ENCODE measurements at regions not wholly inside any gene's neighbourhood (a gene's known extent, or its start where the extent isn't known, plus 50 kb on each side); places are given as distances from the start of the nearest gene placed in this dataset.

DNA sequence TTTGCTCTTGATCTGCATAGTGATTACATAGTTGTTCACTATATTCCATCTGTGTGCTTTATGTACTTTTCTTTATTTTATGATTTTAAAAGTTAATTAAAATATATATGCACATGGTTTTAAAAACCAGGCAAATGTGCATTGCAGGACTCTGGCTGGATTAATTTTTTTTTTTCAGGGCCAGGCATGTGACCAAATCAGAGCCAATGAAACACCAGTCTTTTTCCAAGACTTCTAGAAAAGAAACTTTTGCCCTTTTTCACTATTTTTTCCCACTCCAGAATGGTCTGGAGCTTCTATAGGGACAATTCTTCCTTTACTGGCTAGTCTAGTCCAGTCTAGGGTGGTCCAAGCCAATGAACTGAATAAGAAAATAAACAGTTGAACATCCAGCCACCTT is 198.1 kb upstream of the FBXO11 start:
- H3K79me2 ChIP-seq (ENCODE audit: insufficient read depth, low read length), result no peaks in the 10 kb centered on the region
- H4K20me1 ChIP-seq (ENCODE audit: insufficient read depth, low read length), result no peaks in the 10 kb centered on the region
- no peaks in the 10 kb centered on the region for H3K9me3 ChIP-seq (ENCODE audit: low read length)
- ChIA-PET POLR2A (no interaction called here), CTCF (ENCODE audit: low intra/inter-chr PET ratio, low total read pairs) (no interaction called here)
- no peak overlapping the region for H3K4me2 ChIP-seq (ENCODE audit: low read depth, low read length)
- H3K27ac ChIP-seq (ENCODE audit: extremely low read length, insufficient read depth, low read length), result no peak overlapping the region
- intact Hi-C loops (cut with micrococcal nuclease; ENCODE audit: unreplicated experiment), result no loop called here
- FAIRE-seq (no peak), DNase-seq (ENCODE audit: low spot score) (no peak), ATAC-seq (no peak)
- H2AFZ ChIP-seq (ENCODE audit: low read length), result no peak overlapping the region
- peaks cover 29% of the 10 kb centered on the region for H3K4me1 ChIP-seq (ENCODE audit: insufficient read depth, low read length)
- BruUV-seq (replicated peaks), result no TSS peak
- no peaks in the 10 kb centered on the region for H3K36me3 ChIP-seq (replicated peaks in 1 of 2; ENCODE audit: control insufficient read depth in 1 of 2, insufficient read depth in 2 of 2, low read length in 2 of 2)
- H3K9ac ChIP-seq (ENCODE audit: insufficient read depth, low read depth, low read length), result no peak overlapping the region
- in situ Hi-C loops (cut with HindIII; ENCODE audit: extremely low pct_ligation_motif_present, low pct_unique_long_range_greater_than_20kb), result no loop called here
- TF ChIP-seq EEA1 (CRISPR knock-in tag; IDR thresholded peaks at IDR 0.05; ENCODE audit: borderline replicate concordance) (no peak), MATR3 (CRISPR knock-in tag; IDR thresholded peaks at IDR 0.05) (no peak)
- no peak overlapping the region for H3K4me3 ChIP-seq (replicated peaks in 1 of 3; ENCODE audit: insufficient read depth in 1 of 3, low read depth in 2 of 3, low read length in 3 of 3)
- H3K27me3 ChIP-seq (ENCODE audit: control insufficient read depth in 1 of 2, insufficient read depth in 2 of 2, low read length in 2 of 2), result peaks cover 0 to 3% of the 10 kb centered on the region in 2 experiments; a peak in 1 of 5 replicates

DNA sequence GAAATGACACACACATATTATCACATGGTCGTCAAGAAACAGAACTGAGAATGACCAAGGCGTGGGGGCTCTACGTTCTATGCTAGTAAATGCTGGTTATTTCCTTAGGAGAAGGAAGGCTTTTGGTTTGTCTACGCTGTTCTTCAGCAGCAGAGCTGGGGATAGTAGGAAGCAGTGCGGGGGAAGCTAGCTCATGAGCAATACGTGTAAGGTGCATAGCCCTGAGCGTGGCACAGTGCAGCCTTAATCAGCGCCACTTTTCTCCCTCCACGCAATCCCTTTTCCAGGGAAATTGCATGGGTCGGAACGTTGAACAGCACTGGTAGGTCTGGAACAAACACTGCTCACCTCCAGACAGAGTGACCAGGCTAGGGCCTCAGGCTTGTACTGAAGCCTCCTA is 199.6 kb upstream of the FBXO11 start:
- Histone ChIP-seq H3K9ac (ENCODE audit: insufficient read depth, low read depth, low read length) (peak overlapping the region; percentile 55), H3K4me2 (ENCODE audit: low read depth, low read length) (peak overlapping the region; percentile 97), H3K4me1 (ENCODE audit: insufficient read depth, low read length) (peaks cover 43% of the 10 kb centered on the region), H3K27me3 (ENCODE audit: control insufficient read depth in 1 of 2, insufficient read depth in 2 of 2, low read length in 2 of 2) (peaks cover 0 to 3% of the 10 kb centered on the region in 2 experiments; a peak in 1 of 5 replicates), H2AFZ (ENCODE audit: low read length) (peak overlapping the region; percentile 99), H3K27ac (ENCODE audit: extremely low read length, insufficient read depth, low read length) (no peak overlapping the region), H3K9me3 (ENCODE audit: low read length) (no peaks in the 10 kb centered on the region), H3K4me3 (replicated peaks in 1 of 3; ENCODE audit: insufficient read depth in 1 of 3, low read depth in 2 of 3, low read length in 3 of 3) (peak overlapping the region; percentile 53 to 74 (median 55)), H4K20me1 (ENCODE audit: insufficient read depth, low read length) (no peaks in the 10 kb centered on the region), H3K36me3 (replicated peaks in 1 of 2; ENCODE audit: control insufficient read depth in 1 of 2, insufficient read depth in 2 of 2, low read length in 2 of 2) (no peaks in the 10 kb centered on the region), H3K79me2 (ENCODE audit: insufficient read depth, low read length) (no peaks in the 10 kb centered on the region)
- 11% methylated on average over 11 of the region's 11 CpGs for WGBS (ENCODE audit: low lambda C conversion rate)
- BruUV-seq (replicated peaks), result no TSS peak
- ChIA-PET POLR2A (no interaction called here), CTCF (ENCODE audit: low intra/inter-chr PET ratio, low total read pairs) (interaction anchor here (1.4 to 2.4 kb wide), 3 partner anchors 199 to 315 kb away, joined by 7 to 25 read pairs (median 7); partner anchors contain the start of gene FBXO11)
- no peak for FAIRE-seq
- intact Hi-C loops (cut with micrococcal nuclease; ENCODE audit: unreplicated experiment), result loop anchor here (1.0 to 5.0 kb wide), 5 partner anchors 200 to 481 kb away; partner anchors contain the start of genes FBXO11 and MSH6
- ATAC-seq, result peak; percentile 73
- in situ Hi-C loops (cut with HindIII; ENCODE audit: extremely low pct_ligation_motif_present, low pct_unique_long_range_greater_than_20kb), result loop anchor here (5.0 kb wide), 1 partner anchor 249 kb away; no protein-coding TSS in a partner anchor
- DNase-seq (ENCODE audit: low spot score), result no peak
- no peak for TF ChIP-seq POLR2AphosphoS2 (IDR thresholded peaks at IDR 0.05; ENCODE audit: low read depth, low read length)
- TF ChIP-seq, protein P1, sequence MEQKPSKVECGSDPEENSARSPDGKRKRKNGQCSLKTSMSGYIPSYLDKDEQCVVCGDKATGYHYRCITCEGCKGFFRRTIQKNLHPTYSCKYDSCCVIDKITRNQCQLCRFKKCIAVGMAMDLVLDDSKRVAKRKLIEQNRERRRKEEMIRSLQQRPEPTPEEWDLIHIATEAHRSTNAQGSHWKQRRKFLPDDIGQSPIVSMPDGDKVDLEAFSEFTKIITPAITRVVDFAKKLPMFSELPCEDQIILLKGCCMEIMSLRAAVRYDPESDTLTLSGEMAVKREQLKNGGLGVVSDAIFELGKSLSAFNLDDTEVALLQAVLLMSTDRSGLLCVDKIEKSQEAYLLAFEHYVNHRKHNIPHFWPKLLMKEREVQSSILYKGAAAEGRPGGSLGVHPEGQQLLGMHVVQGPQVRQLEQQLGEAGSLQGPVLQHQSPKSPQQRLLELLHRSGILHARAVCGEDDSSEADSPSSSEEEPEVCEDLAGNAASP (CRISPR knock-in tag; IDR thresholded peaks at IDR 0.05; ENCODE audit: borderline replicate concordance), result no peak
- 0 out of 2 replicates have a peak, but pooled peaks have one; percentile 45 for TF ChIP-seq JUND (CRISPR knock-in tag; IDR thresholded peaks at IDR 0.05)
- TF ChIP-seq FOXM1 (CRISPR knock-in tag; IDR thresholded peaks at IDR 0.05), result no peak
- TF ChIP-seq, protein P2, sequence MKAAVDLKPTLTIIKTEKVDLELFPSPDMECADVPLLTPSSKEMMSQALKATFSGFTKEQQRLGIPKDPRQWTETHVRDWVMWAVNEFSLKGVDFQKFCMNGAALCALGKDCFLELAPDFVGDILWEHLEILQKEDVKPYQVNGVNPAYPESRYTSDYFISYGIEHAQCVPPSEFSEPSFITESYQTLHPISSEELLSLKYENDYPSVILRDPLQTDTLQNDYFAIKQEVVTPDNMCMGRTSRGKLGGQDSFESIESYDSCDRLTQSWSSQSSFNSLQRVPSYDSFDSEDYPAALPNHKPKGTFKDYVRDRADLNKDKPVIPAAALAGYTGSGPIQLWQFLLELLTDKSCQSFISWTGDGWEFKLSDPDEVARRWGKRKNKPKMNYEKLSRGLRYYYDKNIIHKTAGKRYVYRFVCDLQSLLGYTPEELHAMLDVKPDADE (CRISPR knock-in tag; IDR thresholded peaks at IDR 0.05), result no peak
- TF ChIP-seq CBX2 (IDR thresholded peaks at IDR 0.05; ENCODE audit: low read depth, low read length), result no peak
- TF ChIP-seq CBX2 (CRISPR knock-in tag; IDR thresholded peaks at IDR 0.05; ENCODE audit: low read depth), result 0 out of 2 replicates have a peak, but pooled peaks have one; percentile 26
- TF ChIP-seq NR2F2 (IDR thresholded peaks at IDR 0.05; ENCODE audit: borderline replicate concordance, low read depth), result no peak
- no peak for TF ChIP-seq ZNF672 (CRISPR knock-in tag; IDR thresholded peaks at IDR 0.05)
- TF ChIP-seq CREM (IDR thresholded peaks at IDR 0.05), result no peak
- TF ChIP-seq CREM (CRISPR knock-in tag; IDR thresholded peaks at IDR 0.05), result no peak
- no peak for TF ChIP-seq NFKBIZ (CRISPR knock-in tag; IDR thresholded peaks at IDR 0.05)
- TF ChIP-seq, protein P3, sequence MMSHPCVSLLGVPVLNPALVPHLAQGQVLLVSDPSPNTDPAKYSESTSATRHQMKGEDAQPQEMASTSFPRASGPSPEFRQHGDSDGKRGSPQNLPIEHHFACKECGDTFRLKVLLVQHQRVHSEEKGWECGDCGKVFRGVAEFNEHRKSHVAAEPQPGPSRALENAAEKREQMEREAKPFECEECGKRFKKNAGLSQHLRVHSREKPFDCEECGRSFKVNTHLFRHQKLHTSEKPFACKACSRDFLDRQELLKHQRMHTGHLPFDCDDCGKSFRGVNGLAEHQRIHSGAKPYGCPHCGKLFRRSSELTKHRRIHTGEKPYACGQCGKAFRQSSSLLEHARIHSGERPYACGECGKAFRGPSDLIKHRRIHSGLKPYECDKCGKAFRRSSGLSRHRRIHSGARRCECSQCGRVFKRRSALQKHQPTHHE (CRISPR knock-in tag; IDR thresholded peaks at IDR 0.05; ENCODE audit: borderline replicate concordance), result no peak
- TF ChIP-seq ATF7-NPFF (CRISPR knock-in tag; IDR thresholded peaks at IDR 0.05; ENCODE audit: low read depth), result no peak
- TF ChIP-seq SETDB1 (CRISPR knock-in tag; IDR thresholded peaks at IDR 0.05; ENCODE audit: borderline replicate concordance), result no peak
